Left hindlimb (tissue), 1 donor: ENCODE measurements at regions not wholly inside any gene's neighbourhood (a gene's known extent, or its start where the extent isn't known, plus 50 kb on each side); places are given as distances from the start of the nearest gene placed in this dataset.

Experiments used
- DNase-seq: peaks from one replicate; pipeline ENCODE4 v3.0.0-alpha.2; 2018

DNA sequence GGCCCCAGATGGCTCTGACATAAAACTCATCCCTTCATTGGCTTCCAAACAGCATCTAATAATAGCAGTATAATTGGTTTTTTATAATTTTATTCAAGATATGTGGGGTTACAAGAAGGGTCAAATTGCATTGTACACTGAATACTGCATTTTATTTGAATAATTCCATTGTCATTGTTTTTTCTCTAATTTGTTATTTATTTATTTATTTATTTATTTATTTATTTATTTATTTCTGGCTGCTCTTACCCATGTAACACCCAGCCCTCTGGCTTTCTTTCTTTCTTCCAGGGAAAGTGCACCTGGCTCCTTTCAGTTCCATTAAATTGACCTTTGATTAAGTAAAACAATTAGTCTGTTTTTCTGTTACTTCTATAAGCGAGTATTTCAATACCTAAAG lies 210.1 kb downstream of the CDH9 start:
- DNase-seq = no peak

DNA sequence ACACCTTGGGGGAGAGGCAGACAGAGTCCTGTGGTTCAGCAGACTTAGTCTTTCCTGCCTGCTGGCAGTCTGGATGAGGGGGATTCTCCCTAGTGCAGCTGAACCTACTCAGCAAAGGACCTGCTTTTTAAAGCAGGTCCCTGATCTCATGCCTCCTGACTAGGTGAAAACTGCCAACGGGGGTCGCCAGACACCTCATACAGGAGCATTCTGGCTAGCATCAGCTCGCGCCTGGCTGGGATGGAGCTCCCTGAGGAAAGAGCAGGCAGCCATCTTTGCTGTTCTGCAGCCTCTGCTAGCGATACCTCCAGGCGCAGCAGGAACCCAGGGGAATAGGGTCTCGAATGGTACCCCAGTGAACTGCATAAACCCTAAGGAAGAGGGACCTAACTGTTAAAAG lies 225.2 kb downstream of the CDH9 start:
- no peak for DNase-seq

DNA sequence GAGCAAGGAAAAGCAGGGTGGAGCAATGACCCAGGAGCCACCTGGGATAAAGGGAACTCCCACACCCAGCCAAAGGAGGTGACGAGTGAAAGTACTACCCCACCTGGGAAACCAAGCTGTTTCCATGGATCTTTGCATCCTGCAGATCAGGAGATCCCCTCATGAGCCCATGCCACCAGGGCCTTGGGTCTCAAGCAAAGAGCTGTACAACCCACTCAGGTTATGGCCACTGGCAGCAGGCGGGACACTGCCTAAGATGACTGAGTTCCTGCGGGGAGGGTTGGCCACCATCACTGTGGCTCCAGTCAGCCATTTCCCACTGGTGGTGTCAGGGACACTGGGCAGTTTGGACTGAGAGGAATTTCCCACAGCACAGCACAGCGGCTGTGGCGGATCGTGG lies 225.7 kb downstream of the CDH9 start:
- DNase-seq = no peak

DNA sequence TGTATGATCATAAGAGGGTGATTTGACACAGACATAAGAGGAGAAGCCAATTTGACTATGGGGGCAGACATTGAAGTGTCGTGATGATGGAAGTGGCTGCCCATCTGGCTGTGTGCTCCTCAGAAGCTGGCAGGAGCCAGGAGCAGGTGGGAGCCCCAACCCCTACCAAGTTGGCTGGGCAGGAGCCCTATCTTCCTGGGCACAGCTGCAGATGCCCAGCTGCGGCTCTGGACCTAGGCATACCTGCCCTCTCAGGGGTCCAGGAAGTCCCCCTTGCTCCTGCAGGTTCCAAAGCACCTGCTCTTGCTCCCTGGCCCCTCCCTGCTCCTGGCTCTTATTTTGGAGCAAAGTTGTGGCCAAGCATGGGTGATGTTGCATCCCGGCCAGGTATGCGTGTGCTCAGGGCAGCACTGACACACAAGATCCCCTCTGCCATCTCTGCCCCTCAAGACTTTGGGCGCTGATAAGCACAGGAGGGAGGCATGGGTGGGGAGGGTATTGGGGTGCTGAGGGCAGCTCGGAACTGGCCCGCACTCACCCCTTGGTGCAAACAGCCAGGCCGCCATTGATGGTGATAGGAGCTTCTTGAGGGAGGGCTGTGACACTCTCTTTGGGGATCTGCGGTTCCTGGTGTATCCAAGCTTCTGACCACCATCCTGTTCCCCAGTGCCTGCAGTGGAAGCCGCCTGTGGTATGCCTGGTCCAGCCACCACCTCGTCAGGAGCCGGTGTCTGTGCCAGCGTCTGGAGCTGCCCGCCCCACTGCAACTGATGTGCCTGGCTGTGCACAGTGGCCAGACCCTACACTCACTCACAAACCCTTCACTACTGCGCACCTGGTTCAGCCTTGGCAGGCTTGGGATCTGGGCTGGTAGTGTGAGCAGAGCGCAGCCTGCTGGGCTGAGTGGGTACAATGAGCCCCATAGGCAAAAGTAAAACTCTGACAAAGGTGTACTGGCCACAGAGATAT lies 230.9 kb downstream of the CDH9 start:
- DNase-seq = no peak

DNA sequence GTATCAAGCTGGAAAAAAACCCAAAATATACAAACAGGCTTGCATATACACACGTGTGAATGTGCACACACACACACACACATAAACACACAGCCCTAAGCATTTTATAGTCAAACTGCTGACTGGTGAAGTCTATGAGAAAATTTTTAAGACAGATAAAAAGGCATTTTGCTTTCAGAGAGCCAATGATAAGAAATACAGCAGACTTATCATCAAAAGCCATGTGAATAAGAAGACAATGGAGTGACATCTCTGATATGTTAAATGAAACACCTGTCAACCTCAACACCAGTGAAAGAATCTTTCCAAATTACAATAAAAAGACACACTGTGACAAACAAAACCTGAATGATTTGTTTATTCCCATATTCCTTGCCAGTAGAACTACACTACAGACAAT lies 233.3 kb downstream of the CDH9 start:
- DNase-seq = no peak

DNA sequence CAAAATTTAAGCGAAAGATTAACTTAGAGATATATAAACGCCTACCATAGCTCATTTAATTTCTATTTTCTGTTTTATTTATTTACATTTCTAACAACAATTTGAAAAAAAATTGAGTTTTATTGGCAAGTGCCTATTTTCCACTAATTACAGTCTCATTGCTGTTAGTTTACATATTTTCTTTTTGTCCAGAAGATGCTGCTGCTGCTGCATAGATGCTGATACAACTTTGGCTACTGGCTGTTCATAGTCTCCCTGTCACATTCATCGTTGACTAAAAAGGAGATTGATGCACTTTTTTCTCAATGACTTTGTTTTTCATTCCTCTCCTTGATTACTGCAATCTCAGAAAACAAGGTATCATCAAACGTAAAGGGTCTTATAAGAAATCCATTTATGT lies 235.4 kb downstream of the CDH9 start:
- no peak for DNase-seq

DNA sequence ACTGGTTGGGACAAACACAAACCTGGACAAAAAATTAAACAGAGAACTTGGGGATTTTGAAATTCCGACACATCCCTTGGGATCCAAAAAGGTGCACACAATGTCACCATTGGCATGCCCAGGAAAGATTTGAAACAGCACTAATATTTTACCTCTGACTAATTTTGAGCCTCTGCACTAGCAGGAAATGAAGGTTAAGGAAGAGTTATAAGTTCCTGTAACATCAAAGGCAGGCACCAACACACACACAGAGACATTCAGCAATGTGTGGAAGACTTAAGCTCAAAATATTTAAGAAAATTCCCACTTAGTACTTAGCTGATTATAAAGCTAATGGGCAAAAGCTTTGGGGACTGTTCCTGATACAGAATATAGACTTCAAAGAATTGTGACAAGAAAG lies 247.0 kb downstream of the CDH9 start:
- DNase-seq = no peak

DNA sequence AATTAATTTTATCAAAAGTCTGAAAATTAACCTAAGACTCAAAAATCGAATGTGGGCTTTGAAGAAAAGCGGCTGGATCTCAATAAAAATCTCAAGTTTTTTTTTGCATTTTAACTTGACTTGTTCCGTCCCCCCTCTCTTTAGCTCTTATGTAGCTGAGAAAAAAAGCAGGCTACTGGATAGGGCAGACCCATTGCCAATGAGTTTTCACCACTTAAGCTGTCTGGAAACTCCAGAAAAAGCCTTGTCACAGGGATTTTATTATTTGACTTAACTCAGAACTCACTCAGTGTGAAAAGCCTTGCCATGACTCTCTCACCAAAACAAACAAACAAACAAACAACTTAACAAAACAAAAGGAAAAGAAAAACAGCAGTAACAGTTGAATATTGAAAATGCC lies 247.4 kb downstream of the CDH9 start:
- DNase-seq = no peak

DNA sequence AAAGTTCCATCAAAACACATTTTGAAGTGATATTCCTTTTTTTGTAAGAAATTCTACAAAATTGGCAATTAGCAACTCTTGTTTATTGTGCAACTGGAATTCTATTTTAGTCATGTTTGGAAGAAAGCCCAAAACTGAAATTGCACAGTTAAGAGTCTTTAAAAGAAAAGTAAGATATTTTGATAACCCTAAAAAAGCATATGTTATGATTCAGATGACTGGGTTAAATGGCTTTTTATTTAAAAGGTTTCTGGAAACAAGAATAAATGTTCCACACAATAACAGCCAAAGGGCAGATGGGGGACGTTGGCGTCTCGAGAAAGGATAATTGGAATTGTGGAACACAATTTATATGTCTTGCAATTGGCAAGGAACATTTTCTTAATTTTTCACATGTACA lies 275.2 kb downstream of the CDH9 start:
- no peak for DNase-seq

DNA sequence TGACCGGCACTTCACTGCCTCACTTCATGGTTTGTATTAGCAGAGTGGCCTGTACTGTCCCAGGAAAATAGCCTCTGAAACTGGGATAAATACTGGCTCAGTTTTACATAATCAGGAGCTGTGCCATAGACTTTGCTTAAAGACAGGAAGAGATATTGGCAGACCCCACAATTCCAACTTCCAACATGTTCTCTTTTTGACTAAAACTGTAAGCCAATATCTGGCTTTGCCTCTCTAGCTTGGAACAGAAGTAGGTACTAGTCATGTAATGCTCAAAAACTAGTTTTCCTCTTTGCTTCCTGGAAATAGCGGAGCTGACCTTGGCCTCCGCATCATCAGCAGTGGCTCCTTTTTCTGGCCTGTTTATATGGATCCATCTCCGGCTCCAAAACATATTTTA lies 276.9 kb downstream of the CDH9 start:
- no peak for DNase-seq

DNA sequence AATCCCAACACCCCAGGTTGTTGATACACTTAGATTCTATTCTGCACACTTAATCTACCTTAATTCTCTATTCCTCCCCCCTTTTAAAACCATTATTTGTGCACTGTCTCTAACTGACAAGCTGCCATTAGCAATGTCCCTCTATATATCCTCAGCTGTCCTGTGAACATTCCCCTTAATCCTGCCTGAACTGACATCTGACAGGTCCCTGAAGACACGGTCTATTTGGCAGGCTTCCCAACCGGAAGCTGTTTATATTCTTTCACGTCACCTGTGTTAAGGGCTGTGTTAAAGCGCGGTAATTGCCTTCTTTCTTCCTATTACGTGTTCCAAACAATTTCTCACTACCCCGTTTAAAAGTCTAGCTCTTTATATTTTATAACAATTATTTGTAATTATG lies 277.3 kb downstream of the CDH9 start:
- no peak for DNase-seq

DNA sequence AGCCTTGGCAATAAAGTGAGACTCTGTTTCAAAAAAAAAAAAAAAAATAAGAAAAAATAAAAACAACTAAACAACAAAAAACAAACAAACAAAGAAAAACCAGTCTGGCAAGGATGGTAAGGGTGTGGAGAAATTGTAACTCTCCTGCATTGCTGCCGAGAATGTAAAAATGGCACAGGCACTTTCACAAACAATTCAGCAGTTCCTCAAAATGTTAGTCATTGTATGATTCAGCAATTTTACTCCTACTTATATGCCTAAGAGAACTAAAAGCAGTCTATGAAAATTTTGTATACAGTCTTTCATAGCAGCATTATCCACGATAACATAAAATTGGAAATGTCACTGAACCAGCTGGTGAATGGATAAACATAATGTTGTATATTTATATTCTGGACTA lies 280.4 kb downstream of the CDH9 start:
- no peak for DNase-seq

DNA sequence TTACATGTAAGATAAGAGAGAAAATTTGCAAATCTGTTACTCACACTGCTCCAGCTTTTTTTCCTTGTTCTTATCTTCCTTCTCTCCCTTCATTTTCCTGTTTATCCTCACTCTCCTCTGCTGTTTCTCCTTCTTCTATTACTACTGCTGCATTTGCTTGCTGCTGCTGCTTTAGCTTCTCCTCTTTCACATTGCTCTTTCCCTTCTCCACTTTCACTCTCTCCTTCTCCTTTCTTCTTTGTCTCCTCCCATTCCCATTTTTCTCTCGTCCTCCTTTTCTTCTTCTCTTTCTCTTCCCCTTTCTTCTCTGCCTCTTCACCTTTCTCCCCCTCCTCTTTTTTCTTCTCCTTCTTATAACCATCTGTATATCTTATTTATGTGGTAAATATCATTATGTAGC lies 288.6 kb downstream of the CDH9 start:
- no peak for DNase-seq

DNA sequence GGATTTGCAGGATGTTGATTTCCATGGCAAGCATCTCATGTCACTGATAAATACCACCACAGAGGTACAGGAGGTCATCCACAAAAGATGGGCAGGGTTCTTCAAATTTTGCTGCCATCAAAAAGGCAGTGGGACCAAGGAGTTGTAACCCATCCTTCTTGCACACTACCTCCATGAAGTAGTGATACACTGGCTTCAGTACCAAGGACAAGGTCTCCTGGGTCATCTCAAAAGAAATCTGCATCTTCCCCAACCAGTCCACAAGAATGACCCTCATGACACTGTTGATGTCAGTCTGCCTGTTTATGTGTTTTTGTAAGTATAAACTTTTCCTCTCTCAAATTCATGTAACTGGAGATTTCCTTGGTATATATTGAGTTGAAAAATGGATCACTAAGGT lies 298.2 kb downstream of the CDH9 start:
- DNase-seq = no peak

DNA sequence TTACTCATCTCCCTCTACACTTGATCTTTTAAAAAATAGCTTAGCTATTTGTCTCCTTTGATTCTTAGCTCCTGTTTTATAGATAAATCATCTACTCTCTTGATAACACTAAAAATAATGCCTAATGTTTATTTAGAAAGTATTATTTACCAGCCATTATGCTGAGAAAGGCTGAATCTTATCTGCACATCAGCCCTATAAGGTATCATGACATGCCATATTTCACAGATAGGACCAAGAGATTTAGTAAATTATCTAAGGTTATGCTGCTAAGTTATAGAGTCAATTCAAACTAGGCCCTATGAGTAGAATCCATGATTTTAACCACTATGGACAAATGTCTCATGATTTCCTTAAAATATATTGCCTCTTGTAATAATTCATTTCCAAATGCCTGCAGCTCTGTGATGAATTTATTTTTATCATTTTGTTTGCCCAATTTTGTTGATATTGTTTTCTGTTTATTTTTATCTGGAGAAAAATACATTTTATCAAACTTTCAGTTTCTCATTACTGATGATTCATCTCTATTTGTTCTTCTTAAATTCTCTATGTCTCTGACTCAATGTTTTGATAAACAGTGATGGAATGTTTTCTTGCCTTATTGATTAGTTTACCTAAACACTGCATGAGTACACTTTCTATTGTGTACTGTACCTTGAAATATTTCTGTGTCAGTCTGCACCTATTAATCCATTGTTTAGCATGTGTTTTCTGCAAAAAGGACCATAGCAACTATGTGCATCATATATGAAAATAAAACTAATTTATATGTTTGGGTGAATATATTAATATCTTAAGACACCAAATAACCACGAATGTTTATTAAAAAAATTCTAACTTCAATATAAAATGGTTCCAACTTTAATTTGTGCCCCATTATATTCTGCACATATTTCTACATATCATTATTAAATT lies 300.8 kb downstream of the CDH9 start:
- DNase-seq = no peak

DNA sequence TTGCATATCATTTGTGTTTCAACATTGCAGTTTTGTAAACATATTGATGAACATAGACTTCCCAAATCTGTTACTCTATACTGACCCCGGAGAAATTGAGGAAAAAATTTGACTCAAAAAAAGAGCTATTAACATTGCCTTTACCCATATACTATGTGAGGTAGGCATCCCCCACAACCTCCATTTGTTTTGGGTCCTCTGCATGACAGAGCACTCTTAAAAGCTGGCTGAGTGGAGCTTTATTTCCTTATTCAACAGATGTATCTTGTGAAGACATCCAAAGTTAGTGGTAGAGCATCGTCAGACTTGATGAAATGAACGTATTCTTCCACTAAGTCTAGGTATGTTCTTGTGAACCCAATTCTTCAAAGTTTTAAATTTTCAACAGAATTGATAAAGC lies 310.5 kb downstream of the CDH9 start:
- DNase-seq = no peak

DNA sequence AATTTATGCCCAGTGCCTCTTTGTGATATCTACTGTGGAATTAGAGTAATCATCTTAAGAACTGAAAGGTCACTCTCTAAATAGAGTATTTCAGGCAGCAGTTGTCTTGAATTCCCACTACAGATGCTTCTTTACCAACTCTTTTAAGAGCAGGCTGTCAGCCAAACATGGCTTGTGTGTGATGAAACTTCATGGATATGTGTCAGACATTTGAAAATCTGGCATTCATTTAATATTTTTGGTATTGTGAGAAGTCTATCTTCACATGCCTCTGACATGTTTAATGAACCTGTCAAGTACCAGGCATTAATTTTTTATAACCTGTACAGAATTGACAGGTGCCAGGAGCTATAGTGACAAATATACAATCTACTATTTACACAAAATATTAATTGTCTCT lies 318.6 kb downstream of the CDH9 start:
- DNase-seq = no peak

DNA sequence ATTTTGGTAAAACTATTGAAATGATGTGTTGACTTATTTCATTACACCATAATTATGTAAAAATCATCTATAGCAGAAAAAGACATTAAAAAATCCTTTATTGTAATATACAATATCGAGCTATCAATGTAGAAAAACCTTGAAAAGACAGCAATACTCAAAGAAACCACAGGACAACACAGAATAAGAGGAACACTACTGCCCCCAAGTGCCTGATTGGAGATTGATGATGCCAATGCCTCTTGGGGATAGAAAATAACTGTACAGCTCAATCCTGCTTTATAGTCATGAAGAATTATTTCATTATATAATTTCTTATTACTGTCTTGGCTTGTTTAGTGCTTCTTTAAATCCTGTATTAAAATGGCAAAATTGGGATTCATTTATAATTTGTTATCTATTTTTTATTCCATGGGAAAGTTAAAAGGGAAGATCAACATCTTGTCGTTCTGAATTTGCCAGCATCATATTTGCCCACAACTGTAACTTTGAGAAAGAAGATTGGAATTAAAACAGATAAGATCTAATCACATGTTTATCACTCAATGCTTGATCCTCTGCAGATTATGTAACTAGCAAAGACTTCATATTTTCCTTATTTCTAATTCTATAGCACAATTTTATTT lies 337.5 kb downstream of the CDH9 start:
- no peak for DNase-seq

DNA sequence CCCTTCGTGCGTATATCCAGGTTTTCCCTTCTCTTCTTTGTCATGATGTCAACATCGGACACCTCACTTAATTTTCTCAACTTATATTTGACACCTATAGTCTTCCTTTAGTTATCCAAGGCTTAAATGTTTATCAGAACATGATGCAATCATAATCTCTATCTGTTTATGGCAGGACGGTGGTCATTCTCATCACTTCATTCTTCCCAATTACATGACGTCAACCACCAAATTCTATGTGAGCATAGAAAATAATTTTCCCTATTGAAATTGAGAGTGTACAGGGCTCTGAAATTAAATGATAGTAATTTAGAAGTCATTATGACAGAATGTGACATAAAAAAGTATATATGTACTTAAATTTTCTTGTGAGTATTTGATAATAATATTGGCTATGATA lies 345.4 kb downstream of the CDH9 start:
- no peak for DNase-seq

DNA sequence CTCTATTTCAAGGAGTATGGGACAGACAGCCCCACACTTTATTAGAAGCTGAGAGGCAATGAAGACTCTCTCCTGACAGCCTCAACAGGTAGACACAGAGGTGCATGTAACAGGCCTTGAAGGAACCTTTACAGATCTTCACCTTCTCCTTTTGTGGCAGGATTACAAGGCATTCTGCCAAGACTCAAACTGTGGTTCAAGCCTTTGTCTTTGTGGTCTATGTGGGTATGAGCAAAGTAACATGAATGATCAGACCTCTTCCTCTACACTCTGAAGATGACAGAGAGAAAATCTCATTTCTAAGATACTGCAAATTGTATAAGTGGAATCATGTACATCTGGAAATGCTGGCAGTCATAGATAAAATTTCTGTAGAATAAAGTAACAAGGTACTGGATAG lies 346.9 kb downstream of the CDH9 start:
- no peak for DNase-seq

DNA sequence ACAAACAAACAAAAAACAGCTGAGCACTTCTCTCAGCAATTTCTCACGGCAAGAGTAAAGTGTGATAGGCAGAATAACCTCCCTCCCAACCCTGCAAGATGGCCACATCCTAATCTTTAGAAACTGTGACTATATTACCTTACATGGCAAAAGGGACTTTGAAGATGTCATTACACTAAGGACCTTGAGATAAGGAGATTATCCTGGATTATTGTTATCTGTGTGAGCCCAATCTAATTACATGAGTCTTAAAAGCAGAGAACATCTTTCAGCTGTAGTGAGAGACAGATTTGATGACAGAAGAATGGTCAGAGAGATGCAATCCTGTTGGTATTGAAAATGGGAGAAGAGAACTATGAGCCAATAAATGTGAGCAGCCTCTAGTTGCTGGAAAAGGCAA lies 347.9 kb downstream of the CDH9 start:
- no peak for DNase-seq

DNA sequence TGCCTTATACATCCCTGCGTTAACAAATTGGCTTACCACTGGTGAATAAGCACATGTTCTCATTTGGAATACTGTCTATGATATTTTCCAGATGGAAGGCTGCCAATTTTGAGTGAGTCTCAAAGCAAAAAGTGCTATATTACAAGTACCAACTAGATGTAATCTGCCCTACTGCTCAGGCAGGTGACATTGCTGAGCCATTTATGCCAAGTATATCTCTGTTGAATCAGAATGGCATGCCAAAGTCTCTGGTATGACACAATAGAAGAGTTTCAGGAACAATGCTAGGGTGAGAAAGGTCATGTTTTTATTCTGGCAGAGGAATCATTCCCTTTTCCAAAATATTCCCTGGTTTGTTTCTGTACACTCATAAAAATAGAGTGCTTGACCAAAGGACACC lies 356.5 kb downstream of the CDH9 start:
- no peak for DNase-seq

DNA sequence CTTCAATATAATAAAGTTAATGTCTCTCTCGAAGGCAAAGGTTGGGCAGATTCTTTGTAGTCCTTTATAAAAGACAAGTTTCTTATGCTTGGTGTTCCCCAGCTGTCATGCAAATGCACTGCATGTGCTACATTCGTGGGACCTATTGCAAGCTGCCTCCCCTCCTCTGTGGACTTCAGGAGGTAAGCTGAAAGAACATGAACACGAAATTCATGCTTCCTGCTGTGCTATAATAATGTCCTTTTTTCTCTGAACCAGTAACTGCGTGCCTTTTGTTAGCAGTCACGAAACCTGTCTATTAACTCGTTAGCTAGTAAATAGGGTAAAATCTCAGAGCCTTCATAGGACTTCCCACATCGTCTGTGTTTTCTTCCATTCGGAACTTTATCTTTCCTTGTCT lies 363.5 kb downstream of the CDH9 start:
- no peak for DNase-seq

DNA sequence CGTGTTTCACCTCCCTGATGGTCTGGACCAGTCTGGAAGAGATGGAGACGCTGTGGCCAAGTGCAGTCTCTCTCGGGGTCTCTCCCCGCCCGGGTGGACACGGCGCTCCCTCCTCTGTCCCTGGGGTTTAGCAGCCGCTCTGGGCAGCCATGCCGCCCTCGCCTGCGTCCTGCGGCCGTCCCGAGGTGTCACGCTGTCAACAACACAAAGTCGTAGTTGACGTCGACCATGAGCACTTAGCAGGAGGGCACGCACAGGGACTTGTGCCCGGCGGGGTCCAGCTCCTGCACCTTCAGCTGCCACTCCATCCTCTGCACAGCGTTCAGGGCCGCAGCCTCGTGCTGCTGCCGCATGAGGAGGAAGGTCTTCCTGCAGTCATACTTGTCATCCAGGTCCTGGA lies 368.9 kb downstream of the CDH9 start:
- no peak for DNase-seq
